Progenitor cell of endocrine pancreas (in vitro differentiated cells): ENCODE measurements at regions not wholly inside any gene's neighbourhood (a gene's known extent, or its start where the extent isn't known, plus 50 kb on each side); places are given as distances from the start of the nearest gene placed in this dataset.

Experiments used
- DNase-seq: peaks from one replicate; pipeline ENCODE4 v3.0.0; 2021; ENCODE audit warnings: low spot score; ENCODE audit not compliant: unreplicated experiment
- H3K27ac Mint-ChIP-seq: 2 replicates; pipeline ENCODE4 v1.8.0; 2021; ENCODE audit warnings: mild to moderate bottlenecking, moderate library complexity, mixed read lengths
- H3K27me3 Mint-ChIP-seq: 2 replicates; pipeline ENCODE4 v1.8.0; 2021; ENCODE audit warnings: mixed read lengths
- H3K36me3 Mint-ChIP-seq: 2 replicates; pipeline ENCODE4 v1.8.0; 2022; ENCODE audit warnings: mixed read lengths; ENCODE audit not compliant: insufficient read depth
- H3K4me1 Mint-ChIP-seq: 2 replicates; pipeline ENCODE4 v1.8.0; 2021; ENCODE audit warnings: low read depth, mixed read lengths
- H3K4me3 Mint-ChIP-seq: 2 replicates; pipeline ENCODE4 v1.8.0; 2021; ENCODE audit warnings: low read depth, mild to moderate bottlenecking, moderate library complexity, mixed read lengths
- H3K9me3 Mint-ChIP-seq: 2 replicates; pipeline ENCODE4 v1.8.0; 2021; ENCODE audit warnings: low read depth, mixed read lengths
- CTCF ChIP-seq: fragments of 200-600 bp; sonication (generic); IDR thresholded peaks from one replicate; pipeline ENCODE4 v1.5.0; 2021; ENCODE audit warnings: antibody characterized with exemption, mild to moderate bottlenecking; ENCODE audit not compliant: unreplicated experiment

GRCh38 chr1:218994615-218995014, 179.1 kb upstream of the LYPLAL1 start:
- Mint-ChIP-seq H3K4me3 (no peak overlapping the region), H3K4me1 (no peaks in the 10 kb centered on the region), H3K9me3 (peaks cover 6% of the 10 kb centered on the region), H3K36me3 (no peaks in the 10 kb centered on the region), H3K27ac (no peak overlapping the region), H3K27me3 (no peaks in the 10 kb centered on the region)
- TF ChIP-seq CTCF = no peak
- DNase-seq = no peak

GRCh38 chr1:218995091-218995665, 178.5 kb upstream of the LYPLAL1 start:
- Mint-ChIP-seq H3K27ac (no peak overlapping the region), H3K36me3 (no peaks in the 10 kb centered on the region), H3K9me3 (peaks cover 6% of the 10 kb centered on the region), H3K4me3 (no peak overlapping the region), H3K4me1 (no peaks in the 10 kb centered on the region), H3K27me3 (no peaks in the 10 kb centered on the region)
- DNase-seq = no peak
- TF ChIP-seq CTCF = no peak

GRCh38 chr1:218996362-218996761, 177.3 kb upstream of the LYPLAL1 start:
- H3K4me1 Mint-ChIP-seq = peaks cover 2% of the 10 kb centered on the region
- H3K36me3 Mint-ChIP-seq = no peaks in the 10 kb centered on the region
- H3K27me3 Mint-ChIP-seq = no peaks in the 10 kb centered on the region
- no peak for TF ChIP-seq CTCF
- peaks cover 6% of the 10 kb centered on the region for H3K9me3 Mint-ChIP-seq
- no peak overlapping the region for H3K27ac Mint-ChIP-seq
- DNase-seq = no peak
- no peak overlapping the region for H3K4me3 Mint-ChIP-seq

GRCh38 chr1:219000005-219000404, 173.7 kb upstream of the LYPLAL1 start:
- H3K27me3 Mint-ChIP-seq = no peaks in the 10 kb centered on the region
- TF ChIP-seq CTCF = no peak
- peaks cover 18% of the 10 kb centered on the region for H3K9me3 Mint-ChIP-seq
- no peak for DNase-seq
- H3K4me3 Mint-ChIP-seq = no peak overlapping the region
- H3K27ac Mint-ChIP-seq = no peak overlapping the region
- H3K4me1 Mint-ChIP-seq = peaks cover 2% of the 10 kb centered on the region
- peaks cover 2% of the 10 kb centered on the region for H3K36me3 Mint-ChIP-seq

- H3K4me3 Mint-ChIP-seq = no peak overlapping the region
- no peak for TF ChIP-seq CTCF
- DNase-seq = no peak
- H3K36me3 Mint-ChIP-seq = peaks cover 4% of the 10 kb centered on the region
- H3K4me1 Mint-ChIP-seq = peaks cover 2% of the 10 kb centered on the region
- H3K9me3 Mint-ChIP-seq = peaks cover 25% of the 10 kb centered on the region
- no peak overlapping the region for H3K27ac Mint-ChIP-seq
- no peaks in the 10 kb centered on the region for H3K27me3 Mint-ChIP-seq
Observed at GRCh38 chr1:219000631-219001030, 173.0 kb upstream of the LYPLAL1 start.
